ENCODE measurements at regions not wholly inside any gene's neighbourhood (a gene's known extent, or its start where the extent isn't known, plus 50 kb on each side); places are given as distances from the start of the nearest gene placed in this dataset.

DNA sequence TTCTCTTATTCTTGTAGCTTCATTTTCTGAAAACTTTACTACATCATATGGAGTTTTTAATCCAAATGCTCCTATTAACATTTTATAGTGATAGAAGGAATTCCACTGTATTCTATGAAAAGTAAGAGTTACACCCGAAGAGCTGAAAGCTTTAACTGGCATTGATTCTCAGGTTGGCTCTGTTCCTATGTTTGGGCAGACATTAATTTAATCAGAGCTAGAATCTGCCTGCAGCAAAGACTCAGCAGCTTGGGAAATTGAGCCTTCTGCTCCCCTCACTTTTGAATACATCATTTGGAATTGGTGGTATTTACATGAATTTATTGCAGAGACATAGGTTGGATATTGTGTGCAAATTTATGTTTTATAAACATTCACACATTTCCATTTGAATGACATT, 1494.7 kb downstream of the CDH8 start:
- TF ChIP-seq YY1 (IDR thresholded peaks at IDR 0.05), result no peak
- TF ChIP-seq, protein P1, sequence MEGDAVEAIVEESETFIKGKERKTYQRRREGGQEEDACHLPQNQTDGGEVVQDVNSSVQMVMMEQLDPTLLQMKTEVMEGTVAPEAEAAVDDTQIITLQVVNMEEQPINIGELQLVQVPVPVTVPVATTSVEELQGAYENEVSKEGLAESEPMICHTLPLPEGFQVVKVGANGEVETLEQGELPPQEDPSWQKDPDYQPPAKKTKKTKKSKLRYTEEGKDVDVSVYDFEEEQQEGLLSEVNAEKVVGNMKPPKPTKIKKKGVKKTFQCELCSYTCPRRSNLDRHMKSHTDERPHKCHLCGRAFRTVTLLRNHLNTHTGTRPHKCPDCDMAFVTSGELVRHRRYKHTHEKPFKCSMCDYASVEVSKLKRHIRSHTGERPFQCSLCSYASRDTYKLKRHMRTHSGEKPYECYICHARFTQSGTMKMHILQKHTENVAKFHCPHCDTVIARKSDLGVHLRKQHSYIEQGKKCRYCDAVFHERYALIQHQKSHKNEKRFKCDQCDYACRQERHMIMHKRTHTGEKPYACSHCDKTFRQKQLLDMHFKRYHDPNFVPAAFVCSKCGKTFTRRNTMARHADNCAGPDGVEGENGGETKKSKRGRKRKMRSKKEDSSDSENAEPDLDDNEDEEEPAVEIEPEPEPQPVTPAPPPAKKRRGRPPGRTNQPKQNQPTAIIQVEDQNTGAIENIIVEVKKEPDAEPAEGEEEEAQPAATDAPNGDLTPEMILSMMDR (IDR thresholded peaks at IDR 0.05; ENCODE audit: low read depth, low read length, missing input control), result no peak
- TF ChIP-seq, protein P2, sequence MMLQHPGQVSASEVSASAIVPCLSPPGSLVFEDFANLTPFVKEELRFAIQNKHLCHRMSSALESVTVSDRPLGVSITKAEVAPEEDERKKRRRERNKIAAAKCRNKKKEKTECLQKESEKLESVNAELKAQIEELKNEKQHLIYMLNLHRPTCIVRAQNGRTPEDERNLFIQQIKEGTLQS (IDR thresholded peaks at IDR 0.05), result no peak
- TF ChIP-seq, protein P3, sequence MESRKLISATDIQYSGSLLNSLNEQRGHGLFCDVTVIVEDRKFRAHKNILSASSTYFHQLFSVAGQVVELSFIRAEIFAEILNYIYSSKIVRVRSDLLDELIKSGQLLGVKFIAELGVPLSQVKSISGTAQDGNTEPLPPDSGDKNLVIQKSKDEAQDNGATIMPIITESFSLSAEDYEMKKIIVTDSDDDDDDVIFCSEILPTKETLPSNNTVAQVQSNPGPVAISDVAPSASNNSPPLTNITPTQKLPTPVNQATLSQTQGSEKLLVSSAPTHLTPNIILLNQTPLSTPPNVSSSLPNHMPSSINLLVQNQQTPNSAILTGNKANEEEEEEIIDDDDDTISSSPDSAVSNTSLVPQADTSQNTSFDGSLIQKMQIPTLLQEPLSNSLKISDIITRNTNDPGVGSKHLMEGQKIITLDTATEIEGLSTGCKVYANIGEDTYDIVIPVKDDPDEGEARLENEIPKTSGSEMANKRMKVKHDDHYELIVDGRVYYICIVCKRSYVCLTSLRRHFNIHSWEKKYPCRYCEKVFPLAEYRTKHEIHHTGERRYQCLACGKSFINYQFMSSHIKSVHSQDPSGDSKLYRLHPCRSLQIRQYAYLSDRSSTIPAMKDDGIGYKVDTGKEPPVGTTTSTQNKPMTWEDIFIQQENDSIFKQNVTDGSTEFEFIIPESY (IDR thresholded peaks at IDR 0.05), result no peak

Data from liver (tissue), 3 donors.